B cell (primary cell): ENCODE measurements at regions not wholly inside any gene's neighbourhood (a gene's known extent, or its start where the extent isn't known, plus 50 kb on each side); places are given as distances from the start of the nearest gene placed in this dataset.

Experiments used
- ATAC-seq: fragments of 200-7000 bp; cut with Tn5 transposase; one replicate; pipeline ENCODE4 v1.10.0; 2021; ENCODE audit warnings: low read depth, mild to moderate bottlenecking, moderate number of reproducible peaks, moderate library complexity
- CTCF ChIA-PET: fragments of 350-600 bp; sonication (Branson Sonifier 250); formaldehyde crosslinking; loops from one replicate; lab custom pipeline; 2021; ENCODE audit warnings: antibody characterized with exemption, inconsistent platforms; lab: Charles Lee
- POLR2A ChIA-PET: fragments of 350-600 bp; sonication (Branson Sonifier 250); formaldehyde crosslinking; loops from one replicate; lab custom pipeline; 2021; ENCODE audit warnings: antibody characterized with exemption; lab: Charles Lee
- DNase-seq: peaks from one replicate; pipeline ENCODE4 v3.0.0; 2013
- H2AFZ ChIP-seq: 2 replicates; pipeline ENCODE4 v1.6.1; 2012; ENCODE audit warnings: mild to moderate bottlenecking, low read depth, low read length; ENCODE audit not compliant: insufficient read depth, poor library complexity, severe bottlenecking
- H3K27ac ChIP-seq, 2 donors: 1 replicate in 1 of 2; 2 replicates in 1 of 2; pipeline ENCODE4 v1.5.1; 2012 to 2013; ENCODE audit warnings: low read length in 2 of 2, mild to moderate bottlenecking in 2 of 2, moderate library complexity in 1 of 2
- H3K27me3 ChIP-seq, 4 experiments: fragments of 200-600 bp in 1 of 4; sonication (generic) in 1 of 4; replicated peaks in 1 of 4; 1 replicate in 2 of 4; 2 replicates in 2 of 4; pipeline versions ENCODE4 v1.6.1 to v1.7.0; 2013 to 2016; ENCODE audit warnings: low read length in 3 of 4, mild to moderate bottlenecking in 2 of 4, mixed read lengths in 1 of 4, moderate library complexity in 1 of 4; ENCODE audit not compliant: insufficient read depth in 4 of 4, control insufficient read depth in 3 of 4; ENCODE audit errors: control extremely low read depth in 1 of 4
- H3K36me3 ChIP-seq, 2 experiments: replicated peaks in 1 of 2; 1 replicate in 1 of 2; 2 replicates in 1 of 2; pipeline versions ENCODE4 v1.6.1 to v1.7.1; 2013; ENCODE audit warnings: low read length in 1 of 2; ENCODE audit not compliant: insufficient read depth in 2 of 2, control insufficient read depth in 1 of 2; ENCODE audit errors: control extremely low read depth in 1 of 2, extremely low read depth in 1 of 2
- H3K4me1 ChIP-seq, 2 donors: fragments of 200-600 bp in 1 of 2; sonication (generic) in 1 of 2; 1 replicate in 1 of 2; 2 replicates in 1 of 2; pipeline versions ENCODE4 v1.5.1 to v1.6.1; 2013 to 2017; ENCODE audit warnings: low read length in 2 of 2; ENCODE audit not compliant: control insufficient read depth in 2 of 2, insufficient read depth in 2 of 2
- H3K4me2 ChIP-seq: replicated peaks from 2 replicates; pipeline ENCODE3; 2012; ENCODE audit warnings: mild to moderate bottlenecking, low read depth, low read length; ENCODE audit not compliant: poor library complexity, severe bottlenecking
- H3K4me3 ChIP-seq, 5 experiments: fragments of 200-600 bp in 1 of 5; sonication (generic) in 1 of 5; 1 replicate in 3 of 5; 2 replicates in 2 of 5; pipeline versions ENCODE4 v1.5.1 to v1.7.0; 2011 to 2016; ENCODE audit warnings: low read length in 4 of 5, mild to moderate bottlenecking in 4 of 5, low read depth in 2 of 5, control low read depth in 1 of 5, moderate library complexity in 1 of 5; ENCODE audit not compliant: insufficient read depth in 1 of 5; ENCODE audit errors: control extremely low read depth in 1 of 5, extremely low read depth in 1 of 5
- H3K79me2 ChIP-seq: fragments of 200-600 bp; sonication (generic); one replicate; pipeline ENCODE4 v1.6.0; 2016; ENCODE audit warnings: low read length; ENCODE audit not compliant: control insufficient read depth, insufficient read depth
- H3K9ac ChIP-seq: fragments of 200-600 bp; sonication (generic); 2 replicates; pipeline ENCODE4 v1.6.1; 2017; ENCODE audit warnings: mild to moderate bottlenecking, low read length, moderate library complexity
- H3K9me3 ChIP-seq, 3 donors: one replicate each; pipeline versions ENCODE4 v1.6.1 to v1.7.1; 2013; ENCODE audit warnings: low read length in 2 of 3; ENCODE audit not compliant: control insufficient read depth in 2 of 3, insufficient read depth in 1 of 3; ENCODE audit errors: control extremely low read depth in 1 of 3
- H4K20me1 ChIP-seq: 2 replicates; pipeline ENCODE4 v1.6.0; 2012; ENCODE audit warnings: mild to moderate bottlenecking, low read length; ENCODE audit not compliant: insufficient read depth, control insufficient read depth, poor library complexity, severe bottlenecking
- H3K27ac Mint-ChIP-seq: one replicate; pipeline ENCODE4 v1.8.0; 2021; ENCODE audit warnings: mixed read lengths
- H3K27me3 Mint-ChIP-seq: one replicate; pipeline ENCODE4 v1.8.0; 2021; ENCODE audit warnings: mixed read lengths
- H3K4me1 Mint-ChIP-seq: one replicate; pipeline ENCODE4 v1.8.0; 2021; ENCODE audit warnings: mixed read lengths
- H3K4me3 Mint-ChIP-seq: one replicate; pipeline ENCODE4 v1.8.0; 2021; ENCODE audit warnings: mixed read lengths
- H3K9me3 Mint-ChIP-seq: one replicate; pipeline ENCODE4 v1.8.0; 2022; ENCODE audit warnings: mixed read lengths; ENCODE audit not compliant: insufficient read depth
- EZH2 ChIP-seq: IDR thresholded peaks from 2 replicates; pipeline ENCODE4 v1.6.1; 2012; ENCODE audit warnings: borderline replicate concordance, low read depth, mild to moderate bottlenecking, moderate library complexity, low read length; ENCODE audit not compliant: insufficient read depth, poor library complexity, severe bottlenecking
- WGBS: methylation state at CpG from one replicate; pipeline ENCODE4 v1.1.5; 2013; ENCODE audit warnings: missing lambda C conversion rate; ENCODE audit not compliant: insufficient coverage; 5-methylcytosine and 5-hydroxymethylcytosine counted together
- intact Hi-C: fragments of 100-400 bp; cut with micrococcal nuclease; formaldehyde crosslinking; loops from one replicate; pipeline ENCODE4 v1.10.0; 2022
- TF ChIP-seq, protein P1 (sequence below): fragments of 200-600 bp; IDR thresholded peaks from one replicate; pipeline ENCODE4 v1.8.0; 2022; ENCODE audit warnings: antibody characterized with exemption, mild to moderate bottlenecking

DNA sequence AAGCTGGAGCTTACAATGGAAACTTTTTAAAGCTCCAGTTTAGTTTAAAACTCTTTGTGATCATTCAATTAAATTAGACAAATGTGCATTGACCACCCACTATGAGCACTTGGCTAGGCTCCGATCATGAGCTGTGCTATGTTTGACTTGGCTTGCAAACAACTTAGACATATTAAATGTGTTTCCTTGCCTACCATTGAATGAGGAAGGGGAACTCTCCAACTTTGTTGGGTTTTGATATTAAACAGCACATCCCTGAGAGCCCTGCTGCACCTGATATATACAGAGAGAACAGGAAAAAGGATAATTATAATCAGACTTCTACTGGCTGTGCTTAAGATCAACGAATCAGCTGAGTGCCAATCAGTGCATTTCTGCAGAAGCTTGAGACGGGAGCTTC is 71.4 kb upstream of the ADGRL3 start:
- no peak overlapping the region for H2AFZ ChIP-seq
- Mint-ChIP-seq H3K27me3 (no peaks in the 10 kb centered on the region), H3K9me3 (peaks cover under 1% of the 10 kb centered on the region), H3K4me3 (no peak overlapping the region), H3K27ac (no peak overlapping the region), H3K4me1 (no peaks in the 10 kb centered on the region)
- no peaks in the 10 kb centered on the region for H3K27me3 ChIP-seq
- DNase-seq (no peak), ATAC-seq (no peak)
- H3K79me2 ChIP-seq = no peaks in the 10 kb centered on the region
- H3K4me2 ChIP-seq = no peak overlapping the region
- H3K9ac ChIP-seq = no peak overlapping the region
- CTCF ChIA-PET = no interaction called here
- no peaks in the 10 kb centered on the region for H3K36me3 ChIP-seq
- no peak overlapping the region for H3K4me3 ChIP-seq
- TF ChIP-seq, protein P1, sequence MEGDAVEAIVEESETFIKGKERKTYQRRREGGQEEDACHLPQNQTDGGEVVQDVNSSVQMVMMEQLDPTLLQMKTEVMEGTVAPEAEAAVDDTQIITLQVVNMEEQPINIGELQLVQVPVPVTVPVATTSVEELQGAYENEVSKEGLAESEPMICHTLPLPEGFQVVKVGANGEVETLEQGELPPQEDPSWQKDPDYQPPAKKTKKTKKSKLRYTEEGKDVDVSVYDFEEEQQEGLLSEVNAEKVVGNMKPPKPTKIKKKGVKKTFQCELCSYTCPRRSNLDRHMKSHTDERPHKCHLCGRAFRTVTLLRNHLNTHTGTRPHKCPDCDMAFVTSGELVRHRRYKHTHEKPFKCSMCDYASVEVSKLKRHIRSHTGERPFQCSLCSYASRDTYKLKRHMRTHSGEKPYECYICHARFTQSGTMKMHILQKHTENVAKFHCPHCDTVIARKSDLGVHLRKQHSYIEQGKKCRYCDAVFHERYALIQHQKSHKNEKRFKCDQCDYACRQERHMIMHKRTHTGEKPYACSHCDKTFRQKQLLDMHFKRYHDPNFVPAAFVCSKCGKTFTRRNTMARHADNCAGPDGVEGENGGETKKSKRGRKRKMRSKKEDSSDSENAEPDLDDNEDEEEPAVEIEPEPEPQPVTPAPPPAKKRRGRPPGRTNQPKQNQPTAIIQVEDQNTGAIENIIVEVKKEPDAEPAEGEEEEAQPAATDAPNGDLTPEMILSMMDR = no peak
- TF ChIP-seq EZH2 = no peak
- H4K20me1 ChIP-seq = no peaks in the 10 kb centered on the region
- peaks cover 0 to 1% (median 0%) of the 10 kb centered on the region in 3 donors for H3K9me3 ChIP-seq
- intact Hi-C loops = no loop called here
- WGBS = 81% methylated on average over 2 of the region's 3 CpGs
- POLR2A ChIA-PET = no interaction called here
- H3K27ac ChIP-seq = no peak overlapping the region
- H3K4me1 ChIP-seq = no peaks in the 10 kb centered on the region

DNA sequence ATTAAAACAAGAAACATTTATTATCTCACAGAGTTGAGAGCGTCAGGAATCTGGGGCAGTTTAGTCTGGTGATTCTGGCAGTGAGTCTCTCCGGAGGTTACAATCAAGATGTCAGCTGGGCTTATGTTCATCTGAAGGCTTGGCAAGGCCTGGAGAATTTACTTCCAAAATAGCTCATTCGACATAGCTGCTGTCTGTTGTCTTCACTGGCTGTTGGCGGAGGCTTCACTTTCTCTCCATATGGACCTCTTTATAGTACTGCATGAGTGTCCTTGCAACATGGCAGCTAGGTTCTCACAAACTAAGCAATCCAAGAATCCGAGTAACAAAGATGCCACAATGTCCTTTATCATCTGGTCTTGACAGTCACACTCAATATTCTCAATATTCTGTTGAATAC is 70.2 kb upstream of the ADGRL3 start:
- WGBS = 100% methylated on average over 4 of the region's 5 CpGs
- Mint-ChIP-seq H3K4me3 (no peak overlapping the region), H3K4me1 (no peaks in the 10 kb centered on the region), H3K27me3 (no peaks in the 10 kb centered on the region), H3K9me3 (peaks cover 3% of the 10 kb centered on the region), H3K27ac (no peak overlapping the region)
- no peak overlapping the region for H3K9ac ChIP-seq
- no peaks in the 10 kb centered on the region for H4K20me1 ChIP-seq
- CTCF ChIA-PET = no interaction called here
- H2AFZ ChIP-seq = no peak overlapping the region
- no peak overlapping the region for H3K27ac ChIP-seq
- peaks cover 0 to 1% (median 0%) of the 10 kb centered on the region in 3 donors for H3K9me3 ChIP-seq
- DNase-seq (no peak), ATAC-seq (no peak)
- no peaks in the 10 kb centered on the region for H3K27me3 ChIP-seq
- no peaks in the 10 kb centered on the region for H3K36me3 ChIP-seq
- H3K4me2 ChIP-seq = no peak overlapping the region
- H3K4me1 ChIP-seq = no peaks in the 10 kb centered on the region
- no peaks in the 10 kb centered on the region for H3K79me2 ChIP-seq
- POLR2A ChIA-PET = no interaction called here
- H3K4me3 ChIP-seq = no peak overlapping the region
- no peak for TF ChIP-seq EZH2
- TF ChIP-seq, protein P1 = no peak
- intact Hi-C loops = no loop called here
